Kidney tubule cell (primary cell): ENCODE measurements at regions not wholly inside any gene's neighbourhood (a gene's known extent, or its start where the extent isn't known, plus 50 kb on each side); places are given as distances from the start of the nearest gene placed in this dataset.

Experiments used
- DNase-seq: peaks from one replicate; pipeline ENCODE4 v3.0.0-alpha.2; 2018; ENCODE audit warnings: low spot score

- DNase-seq = no peak
These were observed 63.5 kb downstream of the SYT4 start for GRCh38 chr18:43213816-43214215.

- DNase-seq = no peak
These were observed 66.2 kb downstream of the SYT4 start for GRCh38 chr18:43211059-43211458.

DNA sequence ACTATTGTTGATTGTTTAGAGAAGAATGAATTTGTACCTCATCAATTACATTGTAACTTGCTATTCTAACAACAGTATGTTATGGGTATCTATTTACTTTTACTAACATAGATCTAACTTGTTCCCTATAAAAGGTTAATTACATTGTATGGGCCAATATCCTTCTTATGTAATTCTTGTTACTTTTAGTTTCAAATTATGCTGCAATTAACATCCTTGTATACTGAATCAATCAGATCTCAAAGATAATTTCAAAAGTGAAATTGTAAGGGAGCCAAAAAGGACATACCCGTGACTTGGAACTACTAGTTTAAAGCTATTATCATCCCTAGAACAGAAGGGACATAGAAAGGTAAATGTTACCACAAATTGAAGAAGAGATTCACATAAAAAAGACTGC, 79.9 kb upstream of the RIT2 start:
- no peak for DNase-seq

- DNase-seq = no peak
These were observed 77.9 kb upstream of the RIT2 start for GRCh38 chr18:43193336-43193735.

- no peak for DNase-seq
These were observed 76.9 kb upstream of the RIT2 start for GRCh38 chr18:43192408-43192807.

- no peak for DNase-seq
These were observed 66.2 kb upstream of the RIT2 start for GRCh38 chr18:43181711-43182110.

DNA sequence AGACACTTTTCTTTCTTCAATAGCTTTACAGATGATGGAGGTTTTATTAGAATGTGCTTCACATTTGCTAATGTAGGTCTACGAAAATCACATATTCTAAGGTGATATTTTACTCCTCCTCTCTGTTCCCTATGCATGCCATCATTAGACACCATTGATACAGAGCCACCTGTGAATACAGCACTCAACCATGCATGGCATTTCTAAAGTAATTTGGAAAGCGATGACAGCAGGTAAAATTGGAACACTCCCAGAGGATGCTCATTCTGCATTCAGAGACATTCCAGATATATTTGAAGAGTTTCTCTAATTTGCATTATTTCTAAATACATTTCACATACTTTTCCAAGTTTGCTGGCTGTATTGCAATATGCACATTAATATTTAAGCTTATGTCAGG, 65.3 kb upstream of the RIT2 start:
- DNase-seq = no peak

GRCh38 chr18:43175257-43175656, 59.8 kb upstream of the RIT2 start:
- DNase-seq = peak; percentile 10

DNA sequence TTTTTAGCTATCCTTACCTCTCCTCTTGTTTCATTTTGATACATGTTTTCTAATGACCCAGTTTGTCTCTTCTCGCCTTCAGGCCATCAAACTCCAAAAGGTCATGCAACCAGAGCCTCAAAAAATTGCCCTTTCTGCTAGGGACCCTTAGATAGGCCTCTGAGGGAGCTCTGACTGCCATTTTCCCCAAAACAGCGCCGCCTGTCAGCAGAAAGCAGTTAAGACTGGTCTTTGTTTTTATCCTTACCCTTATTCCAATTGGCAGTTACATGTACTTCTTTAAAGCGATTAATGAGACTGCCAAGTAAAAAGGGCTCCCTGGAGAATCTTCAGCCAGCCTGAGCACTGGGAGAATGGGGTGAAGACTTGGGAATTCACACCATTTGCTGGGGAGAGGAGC, 55.1 kb upstream of the RIT2 start:
- no peak for DNase-seq
